Prostate gland (tissue), 2 donors: ENCODE measurements at regions not wholly inside any gene's neighbourhood (a gene's known extent, or its start where the extent isn't known, plus 50 kb on each side); places are given as distances from the start of the nearest gene placed in this dataset.

Experiments used
- POLR2A ChIP-seq: fragments of 450-650 bp; IDR thresholded peaks from one replicate; pipeline ENCODE4 v1.6.1; 2016; ENCODE audit warnings: antibody characterized with exemption, mild to moderate bottlenecking
- TF ChIP-seq, protein P1 (sequence below), 4 experiments: fragments of 200-600 bp in 2 of 4; fragments of 450-650 bp in 2 of 4; sonication (generic) in 2 of 4; IDR thresholded peaks; 1 replicate in 3 of 4; 2 replicates in 1 of 4; pipeline ENCODE4 v1.5.1; 2016 to 2019; ENCODE audit warnings: antibody characterized with exemption in 4 of 4, mild to moderate bottlenecking in 2 of 4, moderate library complexity in 2 of 4

DNA sequence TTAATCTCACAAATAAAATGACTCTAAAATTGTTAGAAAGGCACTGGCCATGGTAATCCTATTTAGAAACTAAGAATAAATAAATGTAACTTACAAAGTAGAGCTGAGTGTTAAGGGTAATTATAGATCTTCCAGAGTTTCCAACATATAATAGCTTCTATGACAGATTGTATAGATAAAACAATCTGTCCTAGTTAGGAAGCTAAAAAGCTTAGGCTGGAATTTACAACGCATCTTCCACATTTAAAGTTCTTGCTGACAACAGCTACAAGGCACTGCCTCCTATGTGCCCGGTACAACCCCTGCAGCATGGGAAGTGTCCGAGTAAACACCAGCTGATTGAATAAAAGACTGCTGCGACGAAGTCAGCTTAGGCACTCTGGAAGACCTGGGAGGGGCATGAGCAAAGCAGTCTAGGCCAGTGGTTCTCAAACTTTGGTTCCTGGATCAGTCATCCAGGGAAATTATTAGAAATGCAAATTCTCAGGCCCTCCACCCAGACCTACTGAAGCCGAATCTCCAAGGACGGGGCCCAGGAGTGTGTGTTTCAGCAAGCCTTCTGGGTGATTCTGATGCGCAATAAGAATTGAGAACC lies 635.6 kb upstream of the TBX3 start:
- no peak for TF ChIP-seq POLR2A
- TF ChIP-seq, protein P1, sequence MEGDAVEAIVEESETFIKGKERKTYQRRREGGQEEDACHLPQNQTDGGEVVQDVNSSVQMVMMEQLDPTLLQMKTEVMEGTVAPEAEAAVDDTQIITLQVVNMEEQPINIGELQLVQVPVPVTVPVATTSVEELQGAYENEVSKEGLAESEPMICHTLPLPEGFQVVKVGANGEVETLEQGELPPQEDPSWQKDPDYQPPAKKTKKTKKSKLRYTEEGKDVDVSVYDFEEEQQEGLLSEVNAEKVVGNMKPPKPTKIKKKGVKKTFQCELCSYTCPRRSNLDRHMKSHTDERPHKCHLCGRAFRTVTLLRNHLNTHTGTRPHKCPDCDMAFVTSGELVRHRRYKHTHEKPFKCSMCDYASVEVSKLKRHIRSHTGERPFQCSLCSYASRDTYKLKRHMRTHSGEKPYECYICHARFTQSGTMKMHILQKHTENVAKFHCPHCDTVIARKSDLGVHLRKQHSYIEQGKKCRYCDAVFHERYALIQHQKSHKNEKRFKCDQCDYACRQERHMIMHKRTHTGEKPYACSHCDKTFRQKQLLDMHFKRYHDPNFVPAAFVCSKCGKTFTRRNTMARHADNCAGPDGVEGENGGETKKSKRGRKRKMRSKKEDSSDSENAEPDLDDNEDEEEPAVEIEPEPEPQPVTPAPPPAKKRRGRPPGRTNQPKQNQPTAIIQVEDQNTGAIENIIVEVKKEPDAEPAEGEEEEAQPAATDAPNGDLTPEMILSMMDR (IDR thresholded peaks at IDR 0.05) = no peak
